ENCODE measurements at regions not wholly inside any gene's neighbourhood (a gene's known extent, or its start where the extent isn't known, plus 50 kb on each side); places are given as distances from the start of the nearest gene placed in this dataset.

DNA sequence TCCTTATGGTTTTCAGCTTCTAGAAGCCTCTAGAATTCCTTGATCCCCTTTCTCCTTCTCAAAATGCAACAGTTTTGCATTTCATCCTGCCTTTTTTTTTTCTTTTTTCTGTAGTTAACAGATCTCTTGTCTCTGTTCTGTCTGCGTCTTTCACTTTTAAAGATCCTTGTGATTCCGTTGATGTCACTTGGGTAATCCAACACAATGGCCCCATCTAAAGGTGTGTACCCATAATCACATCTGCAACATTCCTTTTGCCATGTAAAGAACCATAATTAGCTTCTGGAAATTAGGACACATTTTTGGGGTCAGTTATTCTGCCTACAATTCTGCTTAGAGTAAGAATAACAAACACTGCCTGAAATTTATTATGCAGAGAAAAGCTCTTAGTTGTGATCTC is 1180.9 kb upstream of the ADGRL3 start:
- no peak for TF ChIP-seq POLR2A (IDR thresholded peaks at IDR 0.05)
- TF ChIP-seq, protein P1, sequence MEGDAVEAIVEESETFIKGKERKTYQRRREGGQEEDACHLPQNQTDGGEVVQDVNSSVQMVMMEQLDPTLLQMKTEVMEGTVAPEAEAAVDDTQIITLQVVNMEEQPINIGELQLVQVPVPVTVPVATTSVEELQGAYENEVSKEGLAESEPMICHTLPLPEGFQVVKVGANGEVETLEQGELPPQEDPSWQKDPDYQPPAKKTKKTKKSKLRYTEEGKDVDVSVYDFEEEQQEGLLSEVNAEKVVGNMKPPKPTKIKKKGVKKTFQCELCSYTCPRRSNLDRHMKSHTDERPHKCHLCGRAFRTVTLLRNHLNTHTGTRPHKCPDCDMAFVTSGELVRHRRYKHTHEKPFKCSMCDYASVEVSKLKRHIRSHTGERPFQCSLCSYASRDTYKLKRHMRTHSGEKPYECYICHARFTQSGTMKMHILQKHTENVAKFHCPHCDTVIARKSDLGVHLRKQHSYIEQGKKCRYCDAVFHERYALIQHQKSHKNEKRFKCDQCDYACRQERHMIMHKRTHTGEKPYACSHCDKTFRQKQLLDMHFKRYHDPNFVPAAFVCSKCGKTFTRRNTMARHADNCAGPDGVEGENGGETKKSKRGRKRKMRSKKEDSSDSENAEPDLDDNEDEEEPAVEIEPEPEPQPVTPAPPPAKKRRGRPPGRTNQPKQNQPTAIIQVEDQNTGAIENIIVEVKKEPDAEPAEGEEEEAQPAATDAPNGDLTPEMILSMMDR (IDR thresholded peaks at IDR 0.05), result no peak

Data from heart left ventricle (tissue), 13 donors.